H1 (cell line): ENCODE measurements at regions not wholly inside any gene's neighbourhood (a gene's known extent, or its start where the extent isn't known, plus 50 kb on each side); places are given as distances from the start of the nearest gene placed in this dataset.

ENCODE experiments used
- CTCF ChIA-PET: fragments of 300-600 bp; sonication (Branson Sonifier 250); formaldehyde crosslinking; loops from one replicate; lab custom pipeline; 2021; ENCODE audit not compliant: partially characterized antibody; lab: Charles Lee
- POLR2A ChIA-PET: fragments of 300-600 bp; sonication (Branson Sonifier 250); formaldehyde crosslinking; loops from one replicate; lab custom pipeline; 2021; ENCODE audit warnings: inconsistent platforms; ENCODE audit not compliant: partially characterized antibody; lab: Charles Lee
- DNase-seq, 2 experiments: peaks; one replicate each; pipeline versions ENCODE4 v3.0.0 to v3.0.0-alpha.2; 2010 to 2022; ENCODE audit warnings: low spot score in 2 of 2, low read depth in 1 of 2, mixed read lengths in 1 of 2
- FAIRE-seq: peaks from 2 replicates; lab custom pipeline; 2011; peaks lifted over from hg19 to GRCh38; lab: Jason Lieb, UNC
- H2AFZ ChIP-seq: 2 replicates; pipeline ENCODE4 v1.8.1; 2012; ENCODE audit warnings: low read length, inconsistent platforms
- H2AK5ac ChIP-seq: 2 replicates; pipeline ENCODE4 v1.6.1; 2013; ENCODE audit warnings: low read depth, low read length
- H2BK120ac ChIP-seq: replicated peaks from 2 replicates; pipeline ENCODE3; 2013; ENCODE audit warnings: low read depth, low read length, inconsistent platforms
- H2BK12ac ChIP-seq: 2 replicates; pipeline ENCODE4 v1.6.1; 2013; ENCODE audit warnings: low read depth, low read length
- H2BK15ac ChIP-seq: 2 replicates; pipeline ENCODE4 v1.6.1; 2013; ENCODE audit warnings: low read length
- H2BK20ac ChIP-seq: 2 replicates; pipeline ENCODE4 v1.6.1; 2013; ENCODE audit warnings: low read length
- H2BK5ac ChIP-seq: 2 replicates; pipeline ENCODE4 v1.6.1; 2013; ENCODE audit warnings: low read depth, low read length
- H3K14ac ChIP-seq: 2 replicates; pipeline ENCODE4 v1.6.1; 2013; ENCODE audit warnings: inconsistent platforms; ENCODE audit not compliant: insufficient read length
- H3K18ac ChIP-seq: 2 replicates; pipeline ENCODE4 v1.6.1; 2013; ENCODE audit warnings: low read length; ENCODE audit errors: extremely low read depth
- H3K23ac ChIP-seq: 2 replicates; pipeline ENCODE4 v1.6.1; 2013; ENCODE audit warnings: inconsistent platforms; ENCODE audit not compliant: insufficient read length
- H3K23me2 ChIP-seq: 2 replicates; pipeline ENCODE4 v1.6.1; 2013; ENCODE audit warnings: low read depth, low read length
- H3K27ac ChIP-seq: 2 replicates; pipeline ENCODE4 v1.6.1; 2011; ENCODE audit warnings: low read depth, low read length, inconsistent platforms
- H3K27me3 ChIP-seq, 4 experiments: replicated peaks in 1 of 4; 1 replicate in 1 of 4; 2 replicates in 3 of 4; pipeline versions ENCODE4 v1.6.1 to v1.8.1; 2011 to 2013; ENCODE audit warnings: low read length in 3 of 4, mild to moderate bottlenecking in 3 of 4, inconsistent platforms in 2 of 4, mixed read lengths in 2 of 4, moderate library complexity in 1 of 4; ENCODE audit not compliant: control insufficient read depth in 3 of 4, insufficient read depth in 3 of 4; ENCODE audit errors: extremely low read depth in 1 of 4
- H3K36me3 ChIP-seq, 4 experiments: 2 replicates each; pipeline versions ENCODE4 v1.6.1 to v1.8.1; 2011 to 2013; ENCODE audit warnings: mild to moderate bottlenecking in 4 of 4, low read length in 3 of 4, moderate library complexity in 2 of 4, control low read depth in 1 of 4, inconsistent platforms in 1 of 4; ENCODE audit not compliant: insufficient read depth in 4 of 4, control insufficient read depth in 2 of 4
- H3K4ac ChIP-seq: replicated peaks from 2 replicates; pipeline ENCODE3; 2013; ENCODE audit warnings: low read length, low read depth, mixed read lengths, inconsistent platforms; ENCODE audit not compliant: insufficient read length
- H3K4me1 ChIP-seq, 4 experiments: replicated peaks in 1 of 4; 1 replicate in 1 of 4; 2 replicates in 3 of 4; pipeline versions ENCODE4 v1.6.1 to v1.8.1; 2011 to 2013; ENCODE audit warnings: low read length in 3 of 4, inconsistent platforms in 2 of 4, mixed read lengths in 1 of 4; ENCODE audit not compliant: insufficient read depth in 4 of 4, control insufficient read depth in 3 of 4
- H3K4me2 ChIP-seq, 2 experiments: 2 replicates each; pipeline versions ENCODE4 v1.6.1 to v1.8.1; 2011 to 2013; ENCODE audit warnings: low read depth in 2 of 2, low read length in 2 of 2, control low read depth in 1 of 2, inconsistent platforms in 1 of 2, mild to moderate bottlenecking in 1 of 2; ENCODE audit not compliant: insufficient read depth in 1 of 2
- H3K4me3 ChIP-seq, 4 experiments: fragments of 200-600, 300-600 bp in 1 of 4; sonication (generic), shearing (Covaris generic), sonication (Bioruptor Twin) in 1 of 4; 2 replicates each; pipeline versions ENCODE4 v1.5.1 to v1.8.1; 2011 to 2016; ENCODE audit warnings: low read length in 4 of 4, low read depth in 3 of 4, control low read depth in 2 of 4, inconsistent platforms in 2 of 4, mild to moderate bottlenecking in 2 of 4, mixed read lengths in 1 of 4, moderate library complexity in 1 of 4; ENCODE audit not compliant: insufficient read depth in 2 of 4; ENCODE audit errors: extremely low read depth in 1 of 4
- H3K56ac ChIP-seq: replicated peaks from 2 replicates; pipeline ENCODE3; 2013; ENCODE audit warnings: low read depth, mild to moderate bottlenecking, mixed read lengths, low read length, inconsistent platforms; ENCODE audit not compliant: insufficient read length
- H3K79me1 ChIP-seq: 2 replicates; pipeline ENCODE4 v1.6.1; 2013; ENCODE audit warnings: low read depth, low read length, control low read depth
- H3K79me2 ChIP-seq, 2 experiments: 2 replicates each; pipeline versions ENCODE4 v1.6.1 to v1.8.1; 2012 to 2013; ENCODE audit warnings: low read length in 2 of 2, mild to moderate bottlenecking in 2 of 2, inconsistent platforms in 1 of 2; ENCODE audit not compliant: insufficient read depth in 2 of 2, control insufficient read depth in 1 of 2
- H3K9ac ChIP-seq, 4 experiments: replicated peaks in 1 of 4; 1 replicate in 1 of 4; 2 replicates in 3 of 4; pipeline versions ENCODE4 v1.6.1 to v1.8.1; 2011 to 2013; ENCODE audit warnings: low read depth in 3 of 4, low read length in 3 of 4, control low read depth in 2 of 4, mild to moderate bottlenecking in 2 of 4, moderate library complexity in 2 of 4, inconsistent platforms in 1 of 4; ENCODE audit errors: extremely low read depth in 1 of 4
- H3K9me3 ChIP-seq, 2 experiments: 2 replicates each; pipeline versions ENCODE4 v1.6.1 to v1.8.1; 2012 to 2013; ENCODE audit warnings: mild to moderate bottlenecking in 2 of 2, moderate library complexity in 2 of 2, control low read depth in 1 of 2, inconsistent platforms in 1 of 2, low read depth in 1 of 2, low read length in 1 of 2, mixed read lengths in 1 of 2; ENCODE audit not compliant: insufficient read depth in 2 of 2
- H4K20me1 ChIP-seq, 2 experiments: replicated peaks in 1 of 2; 2 replicates each; pipeline versions ENCODE3 to v1.8.1; 2011 to 2013; ENCODE audit warnings: inconsistent platforms in 2 of 2, low read length in 2 of 2, mild to moderate bottlenecking in 1 of 2; ENCODE audit not compliant: insufficient read depth in 2 of 2, control insufficient read depth in 1 of 2
- H4K5ac ChIP-seq: 2 replicates; pipeline ENCODE4 v1.6.1; 2013; ENCODE audit warnings: low read length, low read depth, mixed read lengths, inconsistent platforms; ENCODE audit not compliant: insufficient read length
- H4K8ac ChIP-seq: 2 replicates; pipeline ENCODE4 v1.8.0; 2013; ENCODE audit warnings: mild to moderate bottlenecking, moderate library complexity, low read length, inconsistent platforms; ENCODE audit not compliant: insufficient read depth; ENCODE audit errors: extremely low read depth
- H4K91ac ChIP-seq: replicated peaks from 2 replicates; pipeline ENCODE3; 2013; ENCODE audit warnings: low read length, mixed read lengths, inconsistent platforms; ENCODE audit not compliant: insufficient read length
- EP300 ChIP-seq, 2 experiments: IDR thresholded peaks; 1 replicate in 1 of 2; 2 replicates in 1 of 2; pipeline ENCODE4 v1.6.1; 2011 to 2012; ENCODE audit warnings: low read depth in 2 of 2, low read length in 2 of 2, mild to moderate bottlenecking in 2 of 2, borderline replicate concordance in 1 of 2, inconsistent platforms in 1 of 2, moderate library complexity in 1 of 2
- HDAC6 ChIP-seq: IDR thresholded peaks from one replicate; pipeline ENCODE4 v1.7.1; 2012; ENCODE audit warnings: low read depth, mild to moderate bottlenecking, inconsistent platforms, low read length, moderate library complexity
- MAFK ChIP-seq: IDR thresholded peaks from 2 replicates; pipeline ENCODE4 v1.6.1; 2012; ENCODE audit warnings: low read depth, mild to moderate bottlenecking, improper control_type of control experiment, low read length
- TEAD4 ChIP-seq: IDR thresholded peaks from 2 replicates; pipeline ENCODE4 v1.6.1; 2012; ENCODE audit warnings: low read depth, low read length, inconsistent platforms, mixed read lengths
- WGBS, 2 experiments: shearing (Covaris generic) in 1 of 2; methylation state at CpG; one replicate each; pipeline versions ENCODE4 v1.1.6 to v1.1.7; 2013 to 2015; ENCODE audit warnings: low lambda C conversion rate in 2 of 2, mixed read lengths in 2 of 2, inconsistent platforms in 1 of 2, low coverage in 1 of 2, missing lambda C conversion rate in 1 of 2; ENCODE audit not compliant: insufficient replicate concordance in 2 of 2, insufficient coverage in 1 of 2, insufficient read length in 1 of 2; ENCODE audit errors: extremely low coverage in 1 of 2, missing lambda C conversion rate in 1 of 2; 5-methylcytosine and 5-hydroxymethylcytosine counted together

DNA sequence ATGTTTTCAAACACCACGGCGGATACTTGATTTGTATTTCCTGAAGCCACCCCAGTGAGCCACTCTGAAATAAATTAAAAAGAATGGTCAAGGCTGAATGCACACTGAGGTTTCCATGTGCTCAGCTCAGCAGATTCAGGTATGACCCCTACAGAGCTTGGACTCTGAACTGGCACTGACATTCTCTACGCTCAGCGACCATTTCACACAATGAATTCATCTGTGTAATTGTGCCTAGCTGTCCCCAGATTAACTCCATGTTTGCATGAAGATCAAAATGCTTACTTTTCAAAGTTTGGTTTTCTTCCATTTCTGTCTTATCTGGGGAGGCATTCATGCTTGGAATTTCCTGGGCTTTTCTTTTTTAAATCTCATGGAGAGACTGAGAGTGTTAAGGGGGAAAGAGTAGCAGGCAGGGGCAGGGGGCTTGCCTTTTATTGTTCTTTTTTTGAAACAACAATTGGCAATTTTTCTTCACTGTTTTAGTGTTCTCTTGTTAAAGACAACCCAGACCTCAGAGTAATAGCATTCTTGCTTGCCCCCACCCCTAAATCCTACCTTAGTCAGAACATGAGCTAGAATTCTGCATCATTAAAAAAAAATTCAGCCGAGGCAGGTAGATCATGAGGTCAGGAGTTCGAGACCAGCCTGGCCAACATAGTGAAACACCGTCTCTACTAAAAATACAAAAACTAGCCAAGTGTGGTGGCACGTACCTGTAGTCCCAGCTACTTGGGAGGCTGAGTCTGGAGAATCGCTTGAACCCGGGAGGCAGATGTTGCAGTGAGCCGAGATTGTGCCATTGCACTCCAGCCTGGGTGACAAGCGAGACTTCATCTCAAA is 85.5 kb upstream of the HNF1B start:
- Histone ChIP-seq H3K36me3 (no peaks in the 10 kb centered on the region), H4K8ac (no peak overlapping the region), H3K4me2 (no peak overlapping the region), H3K14ac (no peak overlapping the region), H3K18ac (no peak overlapping the region), H2BK15ac (no peak overlapping the region), H3K23me2 (no peaks in the 10 kb centered on the region), H4K5ac (no peak overlapping the region), H2BK20ac (no peak overlapping the region), H4K20me1 (peaks cover 0 to 2% of the 10 kb centered on the region in 2 experiments), H2BK12ac (no peak overlapping the region), H3K27me3 (no peaks in the 10 kb centered on the region), H2BK5ac (no peak overlapping the region), H3K27ac (no peak overlapping the region), H3K4me1 (peaks cover 0 to 4% (median 0%) of the 10 kb centered on the region in 4 experiments; a peak in 2 of 7 replicates), H3K4ac (no peak overlapping the region), H3K79me1 (no peaks in the 10 kb centered on the region), H2BK120ac (no peak overlapping the region), H2AFZ (0 out of 2 replicates have a peak overlapping the region, but pooled peaks have one; percentile 26), H3K23ac (no peak overlapping the region), H3K56ac (no peak overlapping the region), H3K4me3 (no peak overlapping the region), H3K79me2 (no peaks in the 10 kb centered on the region), H3K9ac (no peak overlapping the region), H3K9me3 (no peaks in the 10 kb centered on the region), H4K91ac (no peak overlapping the region), H2AK5ac (no peak overlapping the region)
- DNase-seq (no peak), FAIRE-seq (no peak)
- ChIA-PET POLR2A (no interaction called here), CTCF (interaction anchor here (0.9 to 1.4 kb wide), 3 partner anchors 12 to 14 kb away, joined by 3 to 4 read pairs (median 4); no protein-coding TSS in a partner anchor)
- 89% methylated on average over 12 of the region's 12 CpGs; no CpG with 5 or more reads in 1 of the 2 experiments for WGBS, 2 experiments
- TF ChIP-seq EP300 (IDR thresholded peaks at IDR 0.05; ENCODE audit: borderline replicate concordance in 1 of 2, low read depth in 2 of 2, low read length in 2 of 2) = no peak
- TF ChIP-seq MAFK = no peak
- TF ChIP-seq TEAD4 = no peak
- no peak for TF ChIP-seq HDAC6
